ENCODE measurements at regions not wholly inside any gene's neighbourhood (a gene's known extent, or its start where the extent isn't known, plus 50 kb on each side); places are given as distances from the start of the nearest gene placed in this dataset.
"Not testable (repeated sequence)": the region's sequence is repeated elsewhere in the genome, so short reads cannot be mapped to it uniquely, and the experiment has no call there.

- intact Hi-C loops (cut with DNase I), result no loop called here
- DNase-seq (ENCODE audit: low spot score), result no peak
These were observed 289.5 kb upstream of the RGMA start for GRCh38 chr15:93378558-93378957.

GRCh38 chr15:93372865-93373223, 283.8 kb upstream of the RGMA start:
- intact Hi-C loops (cut with DNase I), result no loop called here
- no peak for DNase-seq (ENCODE audit: low spot score)

GRCh38 chr15:93372208-93372864, 283.3 kb upstream of the RGMA start:
- intact Hi-C loops (cut with DNase I), result no loop called here
- DNase-seq (ENCODE audit: low spot score), result no peak

- intact Hi-C loops (cut with DNase I), result no loop called here
- no peak for DNase-seq (ENCODE audit: low spot score)
These were observed 277.5 kb upstream of the RGMA start for GRCh38 chr15:93366387-93367100.

GRCh38 chr15:93362821-93363220, 273.8 kb upstream of the RGMA start:
- intact Hi-C loops (cut with DNase I), result no loop called here
- no peak for DNase-seq (ENCODE audit: low spot score)

GRCh38 chr15:93362203-93362602, 273.2 kb upstream of the RGMA start:
- DNase-seq (ENCODE audit: low spot score), result no peak
- intact Hi-C loops (cut with DNase I), result no loop called here

- no peak for DNase-seq (ENCODE audit: low spot score)
- intact Hi-C loops (cut with DNase I), result no loop called here
These were observed 272.7 kb upstream of the RGMA start for GRCh38 chr15:93361703-93362102.

- no peak for DNase-seq (ENCODE audit: low spot score)
- intact Hi-C loops (cut with DNase I), result no loop called here
These were observed 272.0 kb upstream of the RGMA start for GRCh38 chr15:93360976-93361375.

- no peak for DNase-seq (ENCODE audit: low spot score)
- intact Hi-C loops (cut with DNase I), result no loop called here
These were observed 271.3 kb upstream of the RGMA start for GRCh38 chr15:93360318-93360717.

- intact Hi-C loops (cut with DNase I), result loop anchor here in 1 of 2 donors (5.0 kb wide), 1 partner anchor 272 kb away; the partner anchor contains the start of gene RGMA
- no peak for DNase-seq (ENCODE audit: low spot score)
These were observed 270.6 kb upstream of the RGMA start for GRCh38 chr15:93359425-93360131.

GRCh38 chr15:93359060-93359408, 270.0 kb upstream of the RGMA start:
- intact Hi-C loops (cut with DNase I), result loop anchor here in 1 of 2 donors (5.0 kb wide), 1 partner anchor 272 kb away; the partner anchor contains the start of gene RGMA
- no peak for DNase-seq (ENCODE audit: low spot score)

- DNase-seq (ENCODE audit: low spot score), result no peak
- intact Hi-C loops (cut with DNase I), result loop anchor here in 1 of 2 donors (5.0 kb wide), 1 partner anchor 271 kb away; the partner anchor contains the start of gene RGMA
These were observed 269.4 kb upstream of the RGMA start for GRCh38 chr15:93358166-93359059.

- DNase-seq (ENCODE audit: low spot score), result no peak
- intact Hi-C loops (cut with DNase I), result no loop called here
These were observed 259.9 kb upstream of the RGMA start for GRCh38 chr15:93348711-93349545.

- intact Hi-C loops (cut with DNase I), result no loop called here
- DNase-seq (ENCODE audit: low spot score), result no peak
These were observed 259.0 kb upstream of the RGMA start for GRCh38 chr15:93347986-93348385.

- intact Hi-C loops (cut with DNase I), result no loop called here
- no peak for DNase-seq (ENCODE audit: low spot score)
These were observed 257.0 kb upstream of the RGMA start for GRCh38 chr15:93345981-93346380.

- DNase-seq (ENCODE audit: low spot score); intact Hi-C loops (cut with DNase I): not testable (repeated sequence)
These were observed 254.4 kb upstream of the RGMA start for GRCh38 chr15:93343402-93343801.

GRCh38 chr15:93341164-93341563, 252.2 kb upstream of the RGMA start:
- DNase-seq (ENCODE audit: low spot score), result no peak
- intact Hi-C loops (cut with DNase I), result no loop called here

- no peak for DNase-seq (ENCODE audit: low spot score)
- intact Hi-C loops (cut with DNase I), result no loop called here
These were observed 251.4 kb upstream of the RGMA start for GRCh38 chr15:93340406-93340805.

- intact Hi-C loops (cut with DNase I), result no loop called here
These were observed 244.8 kb upstream of the RGMA start for GRCh38 chr15:93333796-93334195.

More at GRCh38 chr15:93333796-93334195, 244.8 kb upstream of the RGMA start:
- DNase-seq (ENCODE audit: low spot score), result no peak
